Suprapubic skin (tissue), 4 donors: ENCODE measurements at regions not wholly inside any gene's neighbourhood (a gene's known extent, or its start where the extent isn't known, plus 50 kb on each side); places are given as distances from the start of the nearest gene placed in this dataset.

Experiments used
- EP300 ChIP-seq: sonication (generic); formaldehyde crosslinking; IDR thresholded peaks from one replicate; pipeline ENCODE4 v1.6.1; 2017; ENCODE audit warnings: antibody characterized with exemption
- POLR2A ChIP-seq, 2 donors: fragments of 450-650 bp; IDR thresholded peaks; one replicate each; pipeline ENCODE4 v1.6.1; 2017; ENCODE audit warnings: antibody characterized with exemption in 2 of 2, mild to moderate bottlenecking in 2 of 2, moderate library complexity in 2 of 2
- POLR2AphosphoS5 ChIP-seq, 3 donors: sonication (generic); formaldehyde crosslinking; IDR thresholded peaks; one replicate each; pipeline ENCODE4 v1.6.1; 2017; ENCODE audit warnings: antibody characterized with exemption in 3 of 3
- TF ChIP-seq, protein P1 (sequence below), 2 donors: fragments of 200-600 bp in 1 of 2; fragments of 450-650 bp in 1 of 2; sonication (generic) in 1 of 2; IDR thresholded peaks; one replicate each; pipeline ENCODE4 v1.5.1; 2016 to 2019; ENCODE audit warnings: antibody characterized with exemption in 2 of 2, mild to moderate bottlenecking in 1 of 2, moderate library complexity in 1 of 2

DNA sequence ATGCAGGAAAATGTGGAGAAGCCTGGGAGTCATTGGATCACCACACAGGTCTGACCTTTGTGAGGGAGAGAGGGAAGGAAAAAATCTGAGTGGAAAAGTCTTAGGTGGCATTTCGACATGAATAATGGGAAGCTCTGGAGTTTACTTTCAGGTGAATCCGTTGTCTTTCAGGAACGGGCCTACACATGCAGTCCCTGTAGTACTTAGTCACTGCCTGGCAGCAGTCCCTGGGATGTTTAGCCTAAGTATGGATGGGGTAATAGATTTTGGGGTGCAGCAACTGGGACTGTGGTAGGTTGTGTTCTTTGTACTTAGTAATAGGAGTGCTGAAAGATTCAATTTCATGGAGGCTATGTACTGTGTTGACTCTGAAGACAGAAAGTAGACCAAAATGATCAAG is 227.5 kb upstream of the EPHA3 start:
- TF ChIP-seq, protein P1, sequence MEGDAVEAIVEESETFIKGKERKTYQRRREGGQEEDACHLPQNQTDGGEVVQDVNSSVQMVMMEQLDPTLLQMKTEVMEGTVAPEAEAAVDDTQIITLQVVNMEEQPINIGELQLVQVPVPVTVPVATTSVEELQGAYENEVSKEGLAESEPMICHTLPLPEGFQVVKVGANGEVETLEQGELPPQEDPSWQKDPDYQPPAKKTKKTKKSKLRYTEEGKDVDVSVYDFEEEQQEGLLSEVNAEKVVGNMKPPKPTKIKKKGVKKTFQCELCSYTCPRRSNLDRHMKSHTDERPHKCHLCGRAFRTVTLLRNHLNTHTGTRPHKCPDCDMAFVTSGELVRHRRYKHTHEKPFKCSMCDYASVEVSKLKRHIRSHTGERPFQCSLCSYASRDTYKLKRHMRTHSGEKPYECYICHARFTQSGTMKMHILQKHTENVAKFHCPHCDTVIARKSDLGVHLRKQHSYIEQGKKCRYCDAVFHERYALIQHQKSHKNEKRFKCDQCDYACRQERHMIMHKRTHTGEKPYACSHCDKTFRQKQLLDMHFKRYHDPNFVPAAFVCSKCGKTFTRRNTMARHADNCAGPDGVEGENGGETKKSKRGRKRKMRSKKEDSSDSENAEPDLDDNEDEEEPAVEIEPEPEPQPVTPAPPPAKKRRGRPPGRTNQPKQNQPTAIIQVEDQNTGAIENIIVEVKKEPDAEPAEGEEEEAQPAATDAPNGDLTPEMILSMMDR (IDR thresholded peaks at IDR 0.05): no peak
- TF ChIP-seq POLR2A (IDR thresholded peaks at IDR 0.05): no peak
- no peak for TF ChIP-seq EP300
- no peak for TF ChIP-seq POLR2AphosphoS5 (IDR thresholded peaks at IDR 0.05)
